Neural progenitor cell (in vitro differentiated cells): ENCODE measurements at regions not wholly inside any gene's neighbourhood (a gene's known extent, or its start where the extent isn't known, plus 50 kb on each side); places are given as distances from the start of the nearest gene placed in this dataset.

Source experiments
- DNase-seq: peaks from one replicate; pipeline ENCODE4 v3.0.0-alpha.2; 2016; ENCODE audit warnings: low spot score
- H2AFZ ChIP-seq: fragments of 200-600 bp; sonication (generic); replicated peaks from 2 replicates; pipeline ENCODE4 v1.6.1; 2016; ENCODE audit warnings: antibody characterized with exemption
- H3F3A ChIP-seq: fragments of 200-600 bp; sonication (generic); 2 replicates; pipeline ENCODE4 v1.6.1; 2016; ENCODE audit warnings: antibody characterized with exemption, low read depth
- H3K27ac ChIP-seq: fragments of 200-600 bp; sonication (generic); 2 replicates; pipeline ENCODE4 v1.5.1; 2016; ENCODE audit warnings: mild to moderate bottlenecking
- H3K27me3 ChIP-seq: fragments of 200-600 bp; sonication (generic); 2 replicates; pipeline ENCODE4 v1.6.1; 2016; ENCODE audit warnings: mild to moderate bottlenecking, moderate library complexity
- H3K36me3 ChIP-seq: fragments of 200-600 bp; sonication (generic); 2 replicates; pipeline ENCODE4 v1.5.1; 2016
- H3K4me1 ChIP-seq: fragments of 200-600 bp; sonication (generic); 2 replicates; pipeline ENCODE4 v1.6.1; 2016; ENCODE audit warnings: mixed run types
- H3K4me2 ChIP-seq: fragments of 200-600 bp; sonication (generic); 2 replicates; pipeline ENCODE4 v1.6.1; 2016
- H3K4me3 ChIP-seq: fragments of 200-600 bp; sonication (generic); 2 replicates; pipeline ENCODE4 v1.5.1; 2016
- H3K79me2 ChIP-seq: fragments of 200-600 bp; sonication (generic); 2 replicates; pipeline ENCODE4 v1.6.1; 2016; ENCODE audit warnings: low read depth
- H3K9ac ChIP-seq: fragments of 200-600 bp; sonication (generic); 2 replicates; pipeline ENCODE4 v1.6.1; 2016
- H3K9me3 ChIP-seq: fragments of 200-600 bp; sonication (generic); 2 replicates; pipeline ENCODE4 v1.5.1; 2016; ENCODE audit warnings: low read depth
- H4K20me1 ChIP-seq: fragments of 200-600 bp; sonication (generic); 2 replicates; pipeline ENCODE4 v1.6.1; 2016; ENCODE audit warnings: low read depth
- H3K27ac Mint-ChIP-seq: 3 replicates; pipeline ENCODE4 v1.8.0; 2021; ENCODE audit warnings: mixed read lengths
- H3K27me3 Mint-ChIP-seq: 2 replicates; pipeline ENCODE4 v1.8.0; 2022; ENCODE audit warnings: low read depth, mild to moderate bottlenecking, inconsistent platforms, moderate library complexity, mixed read lengths; ENCODE audit not compliant: insufficient read depth
- H3K36me3 Mint-ChIP-seq: 3 replicates; pipeline ENCODE4 v1.8.0; 2021; ENCODE audit warnings: mixed read lengths
- H3K4me1 Mint-ChIP-seq: 3 replicates; pipeline ENCODE4 v1.8.0; 2021; ENCODE audit warnings: mixed read lengths
- H3K4me3 Mint-ChIP-seq: 3 replicates; pipeline ENCODE4 v1.8.0; 2021; ENCODE audit warnings: mild to moderate bottlenecking, moderate library complexity, mixed read lengths
- H3K9me3 Mint-ChIP-seq: 3 replicates; pipeline ENCODE4 v1.8.0; 2020; ENCODE audit warnings: mixed read lengths
- CTCF ChIP-seq: fragments of 200-600 bp; sonication (generic); IDR thresholded peaks from 2 replicates; pipeline ENCODE4 v1.5.1; 2017; ENCODE audit warnings: antibody characterized with exemption, mild to moderate bottlenecking
- EZH2 ChIP-seq: fragments of 200-600 bp; sonication (generic); IDR thresholded peaks from 2 replicates; pipeline ENCODE4 v1.6.1; 2017; ENCODE audit warnings: antibody characterized with exemption, mild to moderate bottlenecking, moderate library complexity
- EZH2phosphoT487 ChIP-seq: fragments of 200-600 bp; sonication (generic); IDR thresholded peaks from 2 replicates; pipeline ENCODE4 v1.6.1; 2017; ENCODE audit warnings: antibody characterized with exemption

- Mint-ChIP-seq H3K4me1 (peaks cover 20% of the 10 kb centered on the region), H3K27me3 (no peaks in the 10 kb centered on the region), H3K27ac (peak overlapping the region; percentile 1), H3K9me3 (peaks cover 14% of the 10 kb centered on the region), H3K36me3 (no peaks in the 10 kb centered on the region), H3K4me3 (no peak overlapping the region)
- Histone ChIP-seq H3K4me2 (no peak overlapping the region), H3K27me3 (no peaks in the 10 kb centered on the region), H3K4me1 (no peaks in the 10 kb centered on the region), H3K36me3 (peaks cover 3% of the 10 kb centered on the region), H3K9me3 (peaks cover 5% of the 10 kb centered on the region), H3K4me3 (no peak overlapping the region), H3K9ac (no peak overlapping the region), H3K79me2 (no peaks in the 10 kb centered on the region), H2AFZ (no peak overlapping the region), H3K27ac (no peak overlapping the region), H4K20me1 (no peaks in the 10 kb centered on the region), H3F3A (no peaks in the 10 kb centered on the region)
- TF ChIP-seq CTCF, result peak; percentile 32
- no peak for TF ChIP-seq EZH2
- peak; percentile 38 for DNase-seq
These were observed 148.7 kb downstream of the WDR11 start for GRCh38 chr10:120999868-121000267.

GRCh38 chr10:121002586-121003205, 151.5 kb downstream of the WDR11 start:
- H3K27ac Mint-ChIP-seq, result no peak overlapping the region
- no peak overlapping the region for H3K4me2 ChIP-seq
- H3K27me3 Mint-ChIP-seq, result no peaks in the 10 kb centered on the region
- peaks cover 35% of the 10 kb centered on the region for H3K9me3 Mint-ChIP-seq
- no peak overlapping the region for H3K9ac ChIP-seq
- TF ChIP-seq EZH2 (no peak), CTCF (no peak), EZH2phosphoT487 (no peak)
- peaks cover 17% of the 10 kb centered on the region for H3K9me3 ChIP-seq
- H3K4me3 Mint-ChIP-seq, result no peak overlapping the region
- H3K4me1 ChIP-seq, result no peaks in the 10 kb centered on the region
- H3K36me3 Mint-ChIP-seq, result peaks cover 1% of the 10 kb centered on the region
- H3F3A ChIP-seq, result no peaks in the 10 kb centered on the region
- no peaks in the 10 kb centered on the region for H4K20me1 ChIP-seq
- no peak overlapping the region for H2AFZ ChIP-seq
- peaks cover 14% of the 10 kb centered on the region for H3K4me1 Mint-ChIP-seq
- no peaks in the 10 kb centered on the region for H3K79me2 ChIP-seq
- H3K4me3 ChIP-seq, result no peak overlapping the region
- H3K36me3 ChIP-seq, result peaks cover 10% of the 10 kb centered on the region
- H3K27ac ChIP-seq, result no peak overlapping the region
- H3K27me3 ChIP-seq, result no peaks in the 10 kb centered on the region
- no peak for DNase-seq

- H2AFZ ChIP-seq, result no peak overlapping the region
- TF ChIP-seq EZH2 (no peak), CTCF (no peak), EZH2phosphoT487 (no peak)
- no peak overlapping the region for H3K27ac ChIP-seq
- no peaks in the 10 kb centered on the region for H3K27me3 Mint-ChIP-seq
- no peak overlapping the region for H3K4me3 ChIP-seq
- H3K4me1 ChIP-seq, result no peaks in the 10 kb centered on the region
- H3F3A ChIP-seq, result no peaks in the 10 kb centered on the region
- H3K9me3 ChIP-seq, result peaks cover 17% of the 10 kb centered on the region
- no peaks in the 10 kb centered on the region for H4K20me1 ChIP-seq
- no peaks in the 10 kb centered on the region for H3K27me3 ChIP-seq
- peaks cover 34% of the 10 kb centered on the region for H3K9me3 Mint-ChIP-seq
- H3K4me2 ChIP-seq, result no peak overlapping the region
- no peak overlapping the region for H3K4me3 Mint-ChIP-seq
- no peak overlapping the region for H3K27ac Mint-ChIP-seq
- peaks cover 8% of the 10 kb centered on the region for H3K4me1 Mint-ChIP-seq
- no peak overlapping the region for H3K9ac ChIP-seq
- H3K36me3 ChIP-seq, result peaks cover 10% of the 10 kb centered on the region
- peaks cover 1% of the 10 kb centered on the region for H3K36me3 Mint-ChIP-seq
- no peaks in the 10 kb centered on the region for H3K79me2 ChIP-seq
- DNase-seq, result no peak
These were observed 154.9 kb downstream of the WDR11 start for GRCh38 chr10:121005948-121006587.
